GM19395 (cell line): ENCODE measurements at regions not wholly inside any gene's neighbourhood (a gene's known extent, or its start where the extent isn't known, plus 50 kb on each side); places are given as distances from the start of the nearest gene placed in this dataset.

ENCODE experiments used
- ATAC-seq: cut with Tn5 transposase; IDR thresholded peaks from one replicate; pipeline ENCODE4 v1.9.1; 2021; ENCODE audit warnings: mild to moderate bottlenecking, moderate library complexity; ENCODE audit not compliant: unreplicated experiment

DNA sequence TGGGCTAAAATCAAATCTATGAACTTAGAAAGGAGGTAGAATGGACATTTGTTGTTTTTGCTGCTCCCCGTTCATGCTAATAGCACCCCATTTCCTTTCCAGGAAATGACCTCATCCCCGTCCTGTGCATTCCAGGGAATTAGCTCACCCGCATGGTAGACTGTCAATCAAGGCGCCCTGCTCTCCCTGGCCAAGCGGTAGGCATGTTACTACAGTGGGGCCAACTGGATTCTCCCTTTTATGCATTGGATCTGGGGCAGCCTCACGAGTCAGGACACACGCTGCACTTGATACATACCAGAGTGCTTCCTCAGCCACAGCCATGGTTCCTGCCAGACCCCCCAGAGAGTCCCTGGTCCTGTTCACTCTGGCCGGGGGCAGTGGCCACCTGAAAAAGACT is 111.0 kb upstream of the PTCH1 start:
- ATAC-seq, result no peak

DNA sequence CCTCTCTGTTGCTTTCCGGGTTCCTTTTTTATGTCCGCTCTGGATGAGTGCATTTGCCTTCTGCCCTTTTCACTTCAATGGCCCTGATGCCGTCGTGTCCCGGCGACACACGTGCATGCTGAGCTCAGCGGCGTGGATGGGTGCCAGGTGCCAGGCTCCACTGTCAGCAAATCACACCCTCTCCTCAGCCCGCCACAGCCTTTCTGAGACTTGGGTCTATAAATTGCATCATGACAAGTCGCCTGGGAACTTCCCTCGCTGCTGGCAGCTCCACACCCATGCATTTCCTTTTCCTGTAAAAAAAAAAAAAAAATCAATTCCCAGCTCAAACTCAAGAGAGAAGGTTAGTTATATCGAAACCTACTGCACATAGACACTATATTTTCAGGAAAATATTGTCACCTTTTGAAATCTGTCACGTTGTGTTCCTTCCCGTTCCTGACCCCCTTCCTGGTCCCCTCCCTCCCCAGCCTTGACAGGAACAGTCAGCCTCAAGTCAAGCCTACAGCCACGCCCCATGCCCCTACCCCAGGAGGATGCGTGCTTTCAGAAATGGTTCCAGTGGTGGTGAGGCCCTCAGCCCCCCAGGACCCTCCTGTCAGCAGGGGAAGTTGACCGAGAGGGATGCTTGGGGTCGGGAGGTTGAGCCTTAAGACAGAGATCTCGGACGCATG is 110.3 kb upstream of the PTCH1 start:
- no peak for ATAC-seq

DNA sequence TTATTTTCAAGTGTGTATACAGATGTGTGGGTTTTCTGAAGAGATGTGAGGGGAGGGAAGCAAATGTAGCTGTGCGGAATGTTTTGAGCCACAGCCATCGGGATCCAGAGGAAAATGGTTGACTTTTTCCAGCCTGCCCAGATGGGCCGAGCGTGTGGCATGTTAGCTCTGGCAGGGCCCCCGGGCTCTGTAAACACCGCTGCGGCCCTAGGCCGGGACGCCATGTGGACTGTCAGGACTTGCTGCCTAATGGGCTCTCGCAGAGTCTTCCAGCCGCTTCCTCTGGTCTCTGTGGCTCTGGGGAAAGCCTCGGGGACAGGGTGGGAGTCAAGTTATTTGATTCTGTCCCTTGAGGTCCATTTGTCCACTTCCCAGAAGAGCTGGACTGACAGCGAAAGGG is 109.6 kb upstream of the PTCH1 start:
- no peak for ATAC-seq

DNA sequence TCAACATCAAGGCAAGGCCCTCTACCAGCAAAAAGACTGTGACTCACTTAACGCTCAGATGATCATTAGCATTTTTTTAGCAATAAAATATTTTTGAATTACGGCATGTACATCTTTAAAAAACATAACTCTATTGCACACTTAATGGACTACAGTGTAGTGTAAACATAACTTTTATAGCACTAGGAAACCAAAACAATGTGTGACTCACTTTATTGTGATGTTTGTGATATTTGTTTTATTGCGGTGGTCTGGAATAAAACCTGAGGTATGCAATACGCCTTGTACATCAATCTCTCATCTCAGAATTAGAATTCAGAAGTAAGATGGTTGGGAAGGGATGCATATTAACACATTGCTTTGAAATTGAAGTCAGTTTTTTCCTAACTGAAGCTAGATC is 106.9 kb upstream of the PTCH1 start:
- no peak for ATAC-seq

DNA sequence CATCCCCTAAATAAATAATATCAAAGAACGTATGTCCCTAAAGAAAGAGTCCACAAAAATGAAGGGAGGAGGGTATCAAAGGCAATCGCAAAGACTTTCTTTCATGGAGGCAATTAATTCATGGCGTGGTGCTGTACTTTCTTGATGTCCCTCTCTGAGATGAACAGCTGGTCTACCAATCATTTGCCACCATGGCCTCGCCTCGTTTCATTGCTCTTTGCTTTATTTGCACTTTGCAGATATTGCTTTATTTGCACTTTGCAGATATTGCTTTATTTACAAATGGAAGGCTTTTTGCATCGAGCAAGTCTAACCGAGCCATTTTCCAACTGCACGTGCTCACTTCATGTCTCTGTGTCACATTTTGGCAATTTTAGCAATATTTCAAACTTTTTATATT is 104.0 kb upstream of the PTCH1 start:
- ATAC-seq, result no peak

DNA sequence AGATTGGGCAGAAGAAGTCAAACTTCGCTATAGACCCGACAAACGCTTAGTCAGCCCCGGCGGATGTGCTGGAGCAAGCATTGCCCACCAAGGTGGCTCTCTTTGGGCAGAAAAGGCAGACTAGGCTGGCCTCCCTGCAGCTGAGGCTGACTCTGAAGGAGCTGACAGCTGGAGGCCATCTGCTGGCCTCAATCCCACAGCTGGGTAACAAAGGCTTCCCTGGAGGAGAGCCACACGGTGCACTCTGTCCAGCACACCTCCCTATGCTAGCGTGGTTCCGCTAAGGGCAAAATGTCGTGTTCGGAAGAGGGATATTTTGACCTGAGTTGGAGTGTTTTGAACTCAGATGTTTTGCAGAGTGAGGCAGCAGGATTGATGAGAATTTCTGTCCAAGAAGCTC is 103.5 kb upstream of the PTCH1 start:
- no peak for ATAC-seq

DNA sequence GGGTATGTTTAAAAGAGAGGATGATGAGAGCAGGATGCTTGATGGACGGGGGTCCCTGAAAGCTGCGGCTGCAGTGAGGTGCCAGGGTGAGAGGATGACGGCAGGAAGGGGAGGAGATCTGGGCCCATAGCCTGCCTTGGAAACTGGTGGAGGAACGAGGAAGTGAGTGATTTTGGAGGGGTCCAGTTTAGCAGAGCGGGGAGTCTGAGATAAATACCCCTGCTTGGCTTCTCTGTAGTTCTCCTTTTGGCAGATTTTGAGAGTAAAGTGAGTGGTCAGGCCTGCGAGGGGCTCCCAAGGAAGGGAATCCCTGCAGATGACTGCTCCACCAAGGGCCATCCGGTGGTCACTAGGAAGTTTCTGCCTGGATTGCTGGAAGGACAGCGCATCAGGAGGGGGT is 98.5 kb upstream of the PTCH1 start:
- ATAC-seq, result no peak

DNA sequence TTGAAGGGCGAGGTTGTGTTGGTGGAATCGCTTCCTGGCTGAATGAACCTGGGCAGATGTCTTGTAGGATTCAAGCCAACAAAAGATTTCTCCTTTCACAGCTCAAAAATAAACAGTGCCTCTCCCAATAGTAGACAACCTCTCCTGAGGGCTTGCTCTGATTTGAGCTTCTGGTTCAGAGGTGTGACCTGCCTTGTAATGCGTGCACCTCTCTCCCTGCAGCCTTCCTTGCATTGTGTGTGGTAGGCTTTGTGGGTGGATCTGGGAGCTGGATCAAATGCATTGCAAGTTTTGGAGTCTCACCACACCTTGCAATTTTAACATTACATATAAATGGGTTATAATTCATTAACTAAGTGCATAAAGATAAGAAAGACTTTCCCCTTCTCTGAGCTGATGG is 96.9 kb upstream of the PTCH1 start:
- no peak for ATAC-seq

DNA sequence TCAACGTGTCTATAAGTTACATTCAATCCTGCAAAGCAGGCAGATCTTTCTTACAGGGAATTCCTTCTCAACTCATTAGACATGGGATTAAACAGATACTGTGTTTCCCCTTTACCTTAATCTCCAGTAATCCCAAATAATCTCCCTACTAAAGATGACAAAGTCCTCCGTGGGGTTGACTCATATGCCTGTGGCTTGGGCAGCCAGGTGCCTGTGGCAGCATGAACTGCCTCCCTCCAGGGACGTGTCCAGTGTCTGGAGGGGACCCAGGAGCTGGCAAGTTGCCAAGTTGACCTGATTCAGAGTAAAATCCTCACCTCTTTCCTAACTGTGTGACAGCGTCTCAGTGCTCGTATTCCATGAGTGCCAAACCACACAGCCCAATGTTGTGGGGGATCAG is 94.6 kb upstream of the PTCH1 start:
- no peak for ATAC-seq

DNA sequence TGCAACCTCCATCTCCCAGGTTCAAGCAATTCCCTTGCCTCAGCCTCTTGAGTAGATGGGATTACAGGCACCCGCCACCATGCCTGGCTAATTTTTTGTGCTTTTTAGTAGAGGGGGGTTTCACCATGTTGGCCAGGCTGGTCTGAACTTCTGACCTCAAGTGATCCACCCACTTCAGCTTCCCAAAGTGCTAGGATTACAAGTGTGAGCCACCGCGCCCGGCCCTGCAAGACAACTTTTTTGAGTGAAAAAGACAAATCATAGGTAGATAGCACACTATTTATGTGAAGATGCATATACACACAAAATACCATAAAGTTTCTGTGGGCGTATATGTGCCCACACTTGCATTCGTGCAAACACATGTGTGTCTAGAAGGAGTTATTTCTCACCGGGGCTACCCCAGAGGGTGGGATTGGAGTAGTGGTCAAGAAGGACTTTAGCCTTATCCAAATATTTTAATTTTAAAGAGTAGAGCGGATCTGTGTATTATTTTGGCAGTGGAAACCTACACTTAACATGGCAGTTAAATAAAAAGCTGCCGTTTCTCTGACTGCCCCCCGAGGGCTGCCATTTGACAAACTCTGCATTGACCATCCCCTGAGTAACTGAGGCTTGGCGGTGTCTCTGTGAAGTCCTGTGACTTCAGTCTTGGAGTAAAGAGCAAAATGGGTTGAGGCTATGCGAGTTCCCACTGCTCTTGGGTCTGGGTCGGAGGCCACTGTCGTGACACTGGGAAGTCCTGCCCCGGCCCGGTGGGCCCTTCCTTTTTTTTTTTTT is 93.4 kb upstream of the PTCH1 start:
- no peak for ATAC-seq

DNA sequence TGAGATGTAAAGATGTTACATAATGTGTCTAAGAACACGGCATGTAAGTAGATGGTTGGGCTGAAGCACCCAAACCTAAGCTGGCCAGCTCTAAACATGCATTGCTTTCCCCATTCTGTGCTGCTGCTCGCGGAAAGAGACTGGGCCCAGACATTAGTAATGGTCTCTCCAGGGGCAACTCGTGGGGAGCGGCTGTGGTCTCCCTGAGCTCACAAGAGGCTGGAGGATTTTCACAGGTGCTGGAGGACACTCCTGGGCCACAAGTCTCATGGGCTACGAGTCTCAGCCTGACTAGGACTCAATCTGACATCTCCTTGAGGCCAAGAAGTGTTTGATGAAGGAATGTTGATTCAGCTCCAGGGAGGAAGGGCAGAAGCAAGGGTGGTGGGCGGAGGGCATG is 92.7 kb upstream of the PTCH1 start:
- ATAC-seq, result no peak

DNA sequence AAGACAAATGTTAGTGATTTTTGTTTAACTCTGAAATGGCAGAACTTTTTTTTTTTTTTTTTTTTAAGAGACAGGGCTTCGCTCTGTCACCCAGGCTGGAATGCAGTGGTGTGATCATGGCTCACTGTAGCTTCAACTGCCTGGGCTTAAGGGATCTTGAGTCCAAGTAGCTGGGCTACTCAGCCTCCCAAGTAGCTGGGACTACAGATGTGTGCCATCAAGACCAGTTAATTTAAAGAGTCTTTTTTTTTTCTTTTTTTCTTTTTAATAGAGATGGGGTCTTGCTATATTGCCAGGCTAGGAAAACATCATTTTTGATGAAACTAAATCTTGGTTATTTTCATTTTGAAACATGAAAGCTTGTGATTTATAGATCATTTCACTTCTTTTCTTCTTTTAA is 91.6 kb upstream of the PTCH1 start:
- no peak for ATAC-seq

DNA sequence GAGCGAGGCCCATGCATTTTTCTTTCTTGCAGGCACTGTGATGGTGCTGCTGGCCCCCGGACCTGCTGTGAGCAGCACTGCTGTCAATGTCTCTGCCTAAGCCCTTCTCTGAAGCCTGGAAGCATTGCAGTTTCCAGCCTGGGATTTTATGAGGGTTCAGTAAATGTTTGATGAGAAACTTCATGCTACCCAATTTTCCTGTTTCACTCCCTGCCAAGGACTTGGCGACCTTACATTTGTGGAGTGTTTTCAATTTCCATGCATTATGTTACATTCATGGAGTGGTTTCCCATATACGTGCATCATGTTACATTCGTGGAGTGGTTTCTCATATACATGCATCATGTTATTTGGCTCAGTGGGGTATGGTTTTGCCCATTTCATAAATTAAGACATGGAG is 90.7 kb upstream of the PTCH1 start:
- ATAC-seq, result no peak

DNA sequence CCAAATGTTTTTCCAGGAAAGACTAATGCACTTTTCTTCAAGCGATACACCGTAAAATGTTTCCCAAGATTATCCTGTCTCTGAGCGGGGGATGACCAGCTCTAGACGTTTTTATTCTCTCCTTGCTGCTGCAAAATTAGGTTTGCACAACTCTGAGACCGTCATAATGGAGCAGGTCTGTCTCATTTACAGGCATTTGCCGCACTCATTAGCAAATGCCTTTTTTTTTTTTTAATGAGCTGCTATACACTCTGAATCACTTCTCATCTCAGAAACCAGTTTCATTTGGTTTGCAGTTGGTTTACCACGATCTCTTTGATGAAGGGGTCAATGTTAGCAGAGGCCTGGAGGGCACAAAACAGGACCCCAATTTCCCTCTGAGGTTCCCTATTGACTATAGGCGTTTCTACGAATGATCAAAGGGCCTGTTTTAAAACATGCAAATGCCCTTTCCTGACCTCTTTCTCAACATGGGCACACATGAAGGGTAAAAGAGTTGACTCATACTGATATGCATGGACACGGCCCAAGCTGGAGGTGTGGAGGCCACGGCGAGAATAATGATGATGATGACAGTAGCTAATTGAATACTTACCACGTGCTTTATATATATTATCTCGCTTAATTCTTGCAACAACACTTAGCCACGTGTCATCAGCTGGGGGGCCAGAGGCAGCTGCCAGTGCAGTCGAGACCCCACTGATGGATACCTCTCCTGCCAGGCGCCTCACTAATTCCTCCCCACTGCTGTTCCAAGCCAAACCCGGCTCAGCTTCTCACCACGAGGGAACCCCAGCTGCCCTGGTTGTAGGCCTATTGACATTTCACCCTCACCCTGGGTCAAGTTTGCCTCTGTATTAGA is 89.9 kb upstream of the PTCH1 start:
- ATAC-seq, result no peak

DNA sequence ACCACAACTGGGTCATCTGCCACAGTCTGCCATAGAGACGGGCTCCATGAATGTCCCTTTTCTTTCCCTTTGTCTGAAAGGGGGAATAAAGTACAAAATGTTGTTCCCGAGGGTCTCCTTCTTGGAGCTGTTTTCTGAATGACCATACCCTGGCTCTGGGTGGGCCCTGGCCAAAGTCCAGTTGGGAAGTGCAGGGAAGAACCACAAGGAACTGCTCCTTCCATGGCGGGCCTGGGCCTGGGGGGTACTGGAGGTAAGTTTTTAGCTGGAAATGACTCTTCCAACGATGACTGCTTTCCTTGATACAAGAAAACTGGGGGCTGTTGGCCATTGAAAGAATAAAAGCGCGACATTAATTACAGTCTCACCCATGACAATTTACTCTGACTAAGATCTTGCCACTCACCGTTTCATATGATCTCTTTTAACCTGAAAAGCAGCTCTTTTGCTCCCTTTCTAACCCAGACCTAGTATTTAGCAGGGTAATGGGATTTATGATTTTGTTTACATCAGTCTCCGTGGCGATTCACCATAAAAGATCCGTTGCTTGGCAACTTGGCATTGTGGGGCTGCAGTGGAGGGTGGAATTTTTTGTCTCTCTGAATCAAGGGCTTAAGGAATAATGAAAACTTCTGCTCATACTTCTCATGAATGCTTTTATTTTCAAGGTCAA is 89.2 kb upstream of the PTCH1 start:
- ATAC-seq, result no peak

DNA sequence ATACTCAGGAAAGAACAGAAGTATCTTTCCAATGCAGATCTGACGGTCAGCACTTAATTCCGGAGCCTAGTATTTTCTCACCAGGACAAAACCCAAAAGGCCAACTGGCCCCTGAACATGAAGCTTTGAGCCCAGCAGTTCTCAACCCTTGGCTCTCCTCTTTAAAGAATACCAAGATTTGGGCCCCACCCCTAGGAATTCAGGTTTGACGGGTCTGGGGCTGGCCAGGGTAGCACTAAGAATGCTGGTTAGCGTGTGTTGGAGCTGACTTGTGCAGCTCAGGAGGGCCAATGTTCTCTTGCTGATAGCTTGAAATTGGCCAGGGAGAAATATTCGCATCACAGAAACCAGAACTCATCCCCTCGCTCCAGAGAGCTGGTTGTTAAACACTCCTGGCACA is 88.3 kb upstream of the PTCH1 start:
- ATAC-seq, result no peak

DNA sequence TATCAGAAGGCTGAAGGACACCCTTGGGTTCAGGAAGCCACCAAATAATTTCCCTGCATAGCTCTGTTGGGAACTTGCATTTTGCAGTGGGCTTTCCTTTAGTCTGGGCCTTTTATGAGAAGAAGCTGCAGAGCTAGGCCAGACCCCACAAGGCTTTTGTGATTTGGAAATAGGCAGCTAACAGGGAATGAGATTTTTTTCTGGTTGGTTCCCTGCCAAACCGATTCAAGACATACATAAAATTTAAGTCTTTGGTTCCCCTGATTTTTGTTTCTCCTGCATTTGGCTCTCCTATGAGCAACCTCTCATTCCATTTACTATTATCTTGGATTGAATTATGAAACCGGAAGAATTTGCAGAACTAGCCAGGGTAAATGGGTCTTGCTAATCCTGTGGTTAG is 81.5 kb upstream of the PTCH1 start:
- ATAC-seq, result no peak

DNA sequence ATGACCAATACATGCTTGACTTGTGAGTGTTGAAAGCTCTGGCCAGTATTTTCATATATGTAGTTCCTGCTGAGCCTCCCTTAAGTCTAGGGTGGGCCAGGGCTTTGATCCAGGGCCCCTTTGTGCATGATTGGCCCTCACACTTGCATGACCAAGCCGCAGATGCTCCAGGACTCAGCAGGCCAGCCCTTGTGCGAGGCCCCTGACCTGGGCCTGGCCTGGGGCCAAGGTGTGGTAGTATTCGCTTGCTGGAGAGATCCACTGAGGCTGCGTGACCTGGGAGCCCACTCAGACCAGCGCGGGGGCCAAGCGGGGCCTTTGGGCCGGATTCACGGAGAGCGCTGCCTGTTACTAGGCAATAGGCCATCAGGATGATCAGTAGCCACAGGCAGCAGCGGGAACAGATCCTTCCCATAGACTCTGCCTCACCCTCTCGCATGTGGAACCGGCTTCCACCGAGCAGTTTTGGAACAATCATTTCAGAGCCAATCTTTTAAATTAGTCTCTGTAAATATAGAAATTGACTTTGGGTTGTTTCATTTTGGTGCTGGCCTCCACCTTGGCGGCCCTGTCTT is 79.0 kb upstream of the PTCH1 start:
- no peak for ATAC-seq

DNA sequence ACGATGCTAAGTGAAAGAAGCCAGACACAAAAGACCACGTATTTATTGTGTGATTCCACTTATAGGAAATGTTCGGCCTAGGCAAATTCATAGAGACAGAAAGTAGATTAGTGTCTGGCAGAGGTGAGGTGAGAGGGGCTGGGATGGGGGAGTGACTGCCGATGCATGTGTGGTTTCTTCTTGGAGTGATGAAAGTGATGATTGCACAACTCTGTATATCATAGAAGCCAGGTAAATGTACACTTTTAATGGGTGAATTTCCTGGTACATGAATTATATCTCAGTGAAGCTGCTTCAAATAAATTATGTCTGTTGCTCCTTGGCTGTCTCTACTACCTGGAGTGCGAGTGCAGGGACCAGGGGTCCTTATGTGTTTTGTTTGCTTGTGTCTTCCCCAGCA is 76.2 kb upstream of the PTCH1 start:
- no peak for ATAC-seq

DNA sequence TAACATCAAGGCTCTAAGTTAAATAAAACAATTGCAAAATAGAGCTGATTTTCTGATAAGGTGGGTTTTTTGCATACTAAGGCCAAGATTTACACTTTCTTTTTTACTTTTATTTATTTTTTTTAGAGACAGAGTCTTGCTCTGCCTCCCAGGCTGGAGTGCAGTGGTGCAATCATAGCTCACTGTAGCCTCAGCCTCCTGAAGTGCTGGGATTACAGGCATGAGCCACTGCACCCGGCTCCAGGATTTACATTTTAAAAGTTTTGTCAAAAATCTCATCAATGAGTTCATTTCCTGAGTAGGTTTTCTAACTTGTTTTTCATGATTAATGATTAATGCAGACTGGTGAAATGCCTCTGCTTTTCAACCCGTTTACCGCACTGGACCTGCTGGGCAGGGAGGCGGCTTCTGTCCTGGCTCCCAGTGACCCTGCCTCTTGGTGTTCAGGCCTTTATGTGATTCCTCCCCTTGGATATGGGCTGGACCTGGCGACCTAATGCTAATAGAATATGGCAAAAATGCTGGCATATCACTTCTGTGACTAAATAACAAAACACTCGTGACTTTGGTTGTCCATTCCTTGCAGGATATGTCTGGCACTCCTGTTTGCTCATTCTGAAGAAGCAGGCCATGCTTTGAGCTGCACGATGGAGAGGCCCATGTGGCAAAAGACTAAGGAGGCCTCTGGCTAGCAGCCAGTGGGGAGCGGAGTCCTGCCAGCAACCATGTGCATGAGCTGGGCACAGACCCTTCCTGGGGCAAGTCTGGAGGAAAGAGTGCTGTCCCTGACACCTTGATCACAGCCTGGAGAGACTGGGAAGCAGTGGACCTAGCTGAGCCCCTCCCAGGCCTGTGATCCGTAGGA is 72.2 kb upstream of the PTCH1 start:
- ATAC-seq, result no peak
